ENCODE measurements at regions not wholly inside any gene's neighbourhood (a gene's known extent, or its start where the extent isn't known, plus 50 kb on each side); places are given as distances from the start of the nearest gene placed in this dataset.
A peak's percentile ranks its signal among the peaks of the same experiment; 100 is the strongest.

GRCh38 chr2:58866527-58866926 lies 625.4 kb upstream of the FANCL start:
- Histone ChIP-seq H3K9me3 (ENCODE audit: insufficient read depth, low read length) (peaks cover 4% of the 10 kb centered on the region; the same call in 1 of the 2 replicates), H3K27me3 (ENCODE audit: insufficient read depth, insufficient read length) (peaks cover 27% of the 10 kb centered on the region), H3K9ac (ENCODE audit: insufficient read length, low read depth) (no peak overlapping the region), H3K4me3 (ENCODE audit: insufficient read length, low read depth) (no peak overlapping the region), H3K4me1 (ENCODE audit: insufficient read depth, insufficient read length) (no peaks in the 10 kb centered on the region), H3K36me3 (ENCODE audit: insufficient read depth, insufficient read length, low read length) (no peaks in the 10 kb centered on the region)
- TF ChIP-seq YY1 (IDR thresholded peaks at IDR 0.05; ENCODE audit: insufficient read depth, insufficient read length) (no peak), ZNF274 (IDR thresholded peaks at IDR 0.05; ENCODE audit: low read depth, low read length) (no peak), SUZ12 (IDR thresholded peaks at IDR 0.05; ENCODE audit: extremely low read depth, insufficient read depth, insufficient read length) (no peak)
- no peak for DNase-seq (ENCODE audit: low read depth, low spot score)

DNA sequence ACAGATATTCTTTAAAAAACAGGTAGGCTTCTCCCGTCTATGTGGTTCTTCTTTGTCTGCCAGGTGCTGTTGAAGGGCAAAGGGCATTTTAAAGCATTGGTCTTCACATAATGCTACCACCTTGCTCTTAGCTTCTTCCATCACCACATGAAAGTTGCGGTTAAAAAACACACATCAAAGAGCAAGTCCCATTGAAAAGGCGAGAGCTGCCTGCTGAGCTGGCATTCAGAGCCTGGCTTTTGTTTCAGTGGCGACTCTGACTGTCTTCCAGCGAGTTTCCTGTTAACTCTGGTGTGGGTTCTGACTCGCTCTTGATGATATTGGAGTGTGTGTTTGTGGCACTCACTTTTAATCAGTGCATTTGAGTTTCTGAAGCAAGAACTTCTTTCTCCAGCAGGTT lies 624.9 kb upstream of the FANCL start:
- Histone ChIP-seq H3K4me3 (ENCODE audit: insufficient read length, low read depth) (no peak overlapping the region), H3K9ac (ENCODE audit: insufficient read length, low read depth) (no peak overlapping the region), H3K27me3 (ENCODE audit: insufficient read depth, insufficient read length) (peaks cover 27% of the 10 kb centered on the region), H3K4me1 (ENCODE audit: insufficient read depth, insufficient read length) (no peaks in the 10 kb centered on the region), H3K36me3 (ENCODE audit: insufficient read depth, insufficient read length, low read length) (no peaks in the 10 kb centered on the region), H3K9me3 (ENCODE audit: insufficient read depth, low read length) (peaks cover 4% of the 10 kb centered on the region; the same call in 1 of the 2 replicates)
- no peak for TF ChIP-seq ZNF274 (IDR thresholded peaks at IDR 0.05; ENCODE audit: low read depth, low read length)
- no peak for TF ChIP-seq SUZ12 (IDR thresholded peaks at IDR 0.05; ENCODE audit: extremely low read depth, insufficient read depth, insufficient read length)
- no peak for TF ChIP-seq YY1 (IDR thresholded peaks at IDR 0.05; ENCODE audit: insufficient read depth, insufficient read length)
- peak; percentile 73 for DNase-seq (ENCODE audit: low read depth, low spot score)

DNA sequence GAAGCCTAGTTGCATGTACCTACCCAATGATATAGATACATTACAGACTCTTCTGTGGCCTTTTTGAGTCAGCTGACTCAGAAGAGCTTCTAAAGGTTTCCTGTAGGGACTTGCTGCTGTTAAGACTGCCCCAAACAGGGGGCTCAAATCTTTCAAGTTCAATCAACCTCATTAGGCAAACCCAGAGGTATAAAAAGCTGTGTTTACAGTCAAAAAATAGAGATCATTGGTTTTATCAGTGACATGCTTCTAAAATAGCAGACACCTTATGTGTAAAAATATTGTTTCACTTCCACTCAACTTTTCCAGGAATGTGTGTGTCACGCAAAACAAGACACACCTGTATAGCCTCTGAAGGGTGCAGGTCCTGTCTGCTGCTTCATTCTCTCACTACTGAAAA lies 624.3 kb upstream of the FANCL start:
- H3K4me1 ChIP-seq (ENCODE audit: insufficient read depth, insufficient read length): no peaks in the 10 kb centered on the region
- H3K9ac ChIP-seq (ENCODE audit: insufficient read length, low read depth): no peak overlapping the region
- DNase-seq (ENCODE audit: low read depth, low spot score): no peak
- peaks cover 27% of the 10 kb centered on the region for H3K27me3 ChIP-seq (ENCODE audit: insufficient read depth, insufficient read length)
- TF ChIP-seq YY1 (IDR thresholded peaks at IDR 0.05; ENCODE audit: insufficient read depth, insufficient read length) (no peak), SUZ12 (IDR thresholded peaks at IDR 0.05; ENCODE audit: extremely low read depth, insufficient read depth, insufficient read length) (no peak), ZNF274 (IDR thresholded peaks at IDR 0.05; ENCODE audit: low read depth, low read length) (no peak)
- H3K9me3 ChIP-seq (ENCODE audit: insufficient read depth, low read length): peaks cover 4% of the 10 kb centered on the region; the same call in 1 of the 2 replicates
- H3K4me3 ChIP-seq (ENCODE audit: insufficient read length, low read depth): no peak overlapping the region
- H3K36me3 ChIP-seq (ENCODE audit: insufficient read depth, insufficient read length, low read length): no peaks in the 10 kb centered on the region

- Histone ChIP-seq H3K4me3 (ENCODE audit: insufficient read length, low read depth) (no peak overlapping the region), H3K27me3 (ENCODE audit: insufficient read depth, insufficient read length) (peaks cover 20% of the 10 kb centered on the region), H3K4me1 (ENCODE audit: insufficient read depth, insufficient read length) (no peaks in the 10 kb centered on the region), H3K9ac (ENCODE audit: insufficient read length, low read depth) (no peak overlapping the region), H3K9me3 (ENCODE audit: insufficient read depth, low read length) (no peaks in the 10 kb centered on the region), H3K36me3 (ENCODE audit: insufficient read depth, insufficient read length, low read length) (no peaks in the 10 kb centered on the region)
- DNase-seq (ENCODE audit: low read depth, low spot score): no peak
- no peak for TF ChIP-seq SUZ12 (IDR thresholded peaks at IDR 0.05; ENCODE audit: extremely low read depth, insufficient read depth, insufficient read length)
- no peak for TF ChIP-seq YY1 (IDR thresholded peaks at IDR 0.05; ENCODE audit: insufficient read depth, insufficient read length)
- no peak for TF ChIP-seq ZNF274 (IDR thresholded peaks at IDR 0.05; ENCODE audit: low read depth, low read length)
Measured at GRCh38 chr2:58862244-58862643, 621.1 kb upstream of the FANCL start.

DNA sequence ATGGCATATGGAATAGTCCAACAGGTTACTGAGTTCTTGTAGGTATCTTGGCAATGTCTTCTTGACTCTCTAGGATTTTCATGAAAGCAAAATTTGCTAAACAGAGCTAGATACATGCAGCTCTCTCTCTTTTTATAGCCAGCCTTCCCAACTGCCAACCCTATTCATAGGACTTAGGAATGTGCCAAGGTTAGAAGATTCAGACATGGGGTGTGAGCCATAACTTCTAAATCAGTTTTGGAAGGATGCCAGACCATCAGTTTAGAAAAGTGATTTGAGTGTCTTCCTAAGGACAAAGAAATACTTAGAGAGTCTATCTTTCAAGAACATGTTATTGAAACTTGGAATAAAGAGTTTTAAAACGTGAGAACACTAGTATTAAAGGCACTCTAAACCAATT lies 619.5 kb upstream of the FANCL start:
- no peaks in the 10 kb centered on the region for H3K36me3 ChIP-seq (ENCODE audit: insufficient read depth, insufficient read length, low read length)

DNA sequence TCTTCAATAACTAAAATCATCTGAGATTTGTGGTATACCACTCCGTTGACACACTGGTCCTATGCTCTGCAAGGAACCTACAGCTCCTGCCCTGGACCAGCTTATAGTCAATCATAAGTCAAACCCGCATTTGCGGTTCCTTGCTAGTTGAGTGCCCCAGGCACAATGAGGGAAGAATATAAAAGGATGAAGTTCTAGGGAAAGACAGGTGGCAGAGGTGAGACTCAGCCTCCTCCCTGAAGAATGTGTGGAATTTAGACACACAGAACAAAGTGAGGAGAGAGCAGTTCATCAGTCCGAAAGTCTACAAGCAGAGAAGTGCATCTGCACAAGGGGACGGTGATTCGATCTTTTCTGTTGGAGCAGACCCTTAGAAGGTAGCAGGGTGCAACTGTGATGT lies 615.0 kb upstream of the FANCL start:
- no peaks in the 10 kb centered on the region for H3K9me3 ChIP-seq (ENCODE audit: insufficient read depth, low read length)
- H3K27me3 ChIP-seq (ENCODE audit: insufficient read depth, insufficient read length): no peaks in the 10 kb centered on the region
- TF ChIP-seq YY1 (IDR thresholded peaks at IDR 0.05; ENCODE audit: insufficient read depth, insufficient read length): no peak
- no peak for TF ChIP-seq ZNF274 (IDR thresholded peaks at IDR 0.05; ENCODE audit: low read depth, low read length)
- no peak for TF ChIP-seq SUZ12 (IDR thresholded peaks at IDR 0.05; ENCODE audit: extremely low read depth, insufficient read depth, insufficient read length)
- no peak for DNase-seq (ENCODE audit: low read depth, low spot score)
- no peaks in the 10 kb centered on the region for H3K36me3 ChIP-seq (ENCODE audit: insufficient read depth, insufficient read length, low read length)
- no peak overlapping the region for H3K4me3 ChIP-seq (ENCODE audit: insufficient read length, low read depth)
- H3K4me1 ChIP-seq (ENCODE audit: insufficient read depth, insufficient read length): no peaks in the 10 kb centered on the region
- H3K9ac ChIP-seq (ENCODE audit: insufficient read length, low read depth): no peak overlapping the region

More for the DNA sequence above, 619.5 kb upstream of the FANCL start:
- H3K27me3 ChIP-seq (ENCODE audit: insufficient read depth, insufficient read length): peaks cover 11% of the 10 kb centered on the region
- H3K4me3 ChIP-seq (ENCODE audit: insufficient read length, low read depth): no peak overlapping the region
- H3K9ac ChIP-seq (ENCODE audit: insufficient read length, low read depth): no peak overlapping the region
- DNase-seq (ENCODE audit: low read depth, low spot score): no peak
- no peaks in the 10 kb centered on the region for H3K4me1 ChIP-seq (ENCODE audit: insufficient read depth, insufficient read length)
- TF ChIP-seq SUZ12 (IDR thresholded peaks at IDR 0.05; ENCODE audit: extremely low read depth, insufficient read depth, insufficient read length) (no peak), YY1 (IDR thresholded peaks at IDR 0.05; ENCODE audit: insufficient read depth, insufficient read length) (no peak), ZNF274 (IDR thresholded peaks at IDR 0.05; ENCODE audit: low read depth, low read length) (no peak)
- H3K9me3 ChIP-seq (ENCODE audit: insufficient read depth, low read length): no peaks in the 10 kb centered on the region

DNA sequence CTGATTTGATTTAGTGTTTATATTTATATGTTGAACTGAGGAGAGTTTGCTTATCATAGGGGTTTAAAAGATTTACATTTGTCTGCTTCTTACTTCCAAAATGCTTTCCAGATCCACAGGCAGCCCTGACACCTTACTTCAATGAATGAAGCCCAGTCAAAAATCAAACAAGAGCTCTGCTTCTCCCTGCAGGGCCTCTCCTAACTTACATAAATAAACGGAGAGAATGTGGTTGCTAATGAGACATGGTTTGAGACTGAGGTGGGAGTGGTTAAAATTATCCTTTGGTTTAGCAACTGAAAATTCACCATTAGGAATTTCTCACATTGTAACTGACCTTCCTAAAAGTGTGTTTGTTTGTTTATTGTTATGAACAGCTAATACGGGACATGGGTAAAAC lies 612.3 kb upstream of the FANCL start:
- Histone ChIP-seq H3K36me3 (ENCODE audit: insufficient read depth, insufficient read length, low read length) (no peaks in the 10 kb centered on the region), H3K9me3 (ENCODE audit: insufficient read depth, low read length) (no peaks in the 10 kb centered on the region), H3K4me1 (ENCODE audit: insufficient read depth, insufficient read length) (no peaks in the 10 kb centered on the region), H3K27me3 (ENCODE audit: insufficient read depth, insufficient read length) (no peaks in the 10 kb centered on the region), H3K9ac (ENCODE audit: insufficient read length, low read depth) (no peak overlapping the region), H3K4me3 (ENCODE audit: insufficient read length, low read depth) (no peak overlapping the region)
- DNase-seq (ENCODE audit: low read depth, low spot score): no peak
- no peak for TF ChIP-seq SUZ12 (IDR thresholded peaks at IDR 0.05; ENCODE audit: extremely low read depth, insufficient read depth, insufficient read length)
- TF ChIP-seq YY1 (IDR thresholded peaks at IDR 0.05; ENCODE audit: insufficient read depth, insufficient read length): no peak
